Mammary epithelial cell (primary cell): ENCODE measurements at regions not wholly inside any gene's neighbourhood (a gene's known extent, or its start where the extent isn't known, plus 50 kb on each side); places are given as distances from the start of the nearest gene placed in this dataset.
"Not testable (repeated sequence)": the region's sequence is repeated elsewhere in the genome, so short reads cannot be mapped to it uniquely, and the experiment has no call there.

Experiments
- CTCF ChIP-seq, 2 donors: IDR thresholded peaks in 1 of 2; conservative IDR thresholded peaks in 1 of 2; 2 replicates each; pipeline ENCODE4 v1.5.1; 2011 to 2012; ENCODE audit warnings: inconsistent platforms in 2 of 2, low read length in 2 of 2, mild to moderate bottlenecking in 2 of 2, control low read depth in 1 of 2, low read depth in 1 of 2; ENCODE audit not compliant: insufficient read depth in 1 of 2; ENCODE audit errors: extremely low read depth in 1 of 2
- EZH2 ChIP-seq: IDR thresholded peaks from 2 replicates; pipeline ENCODE4 v1.6.1; 2012; ENCODE audit warnings: low read length, inconsistent platforms, borderline replicate concordance

GRCh38 chr16:88233621-88234420 is 148.9 kb upstream of the ZNF469 start:
- TF ChIP-seq CTCF (conservative IDR thresholded peaks at IDR 0.05 in 1 of 2, IDR thresholded peaks at IDR 0.05 in 1 of 2; ENCODE audit: extremely low read depth in 1 of 2, insufficient read depth in 1 of 2, low read depth in 1 of 2, low read length in 2 of 2); EZH2: not testable (repeated sequence)
